Right lobe of liver (tissue), 6 donors: ENCODE measurements at regions not wholly inside any gene's neighbourhood (a gene's known extent, or its start where the extent isn't known, plus 50 kb on each side); places are given as distances from the start of the nearest gene placed in this dataset.
"Not testable (repeated sequence)": the region's sequence is repeated elsewhere in the genome, so short reads cannot be mapped to it uniquely, and the experiment has no call there.

Experiments used
- ATAC-seq, 4 donors: fragments of 200-7000 bp; cut with Tn5 transposase; one replicate each; pipeline ENCODE4 v1.9.1; 2020; ENCODE audit warnings: mild to moderate bottlenecking in 4 of 4, moderate library complexity in 4 of 4
- DNase-seq, 3 donors: peaks; one replicate each; pipeline ENCODE4 v3.0.0-alpha.2; 2020
- H3K27ac ChIP-seq, 3 donors: fragments of 200-600 bp; one replicate each; pipeline ENCODE4 v1.8.0; 2022
- H3K27me3 ChIP-seq, 2 donors: fragments of 200-600 bp; one replicate each; pipeline ENCODE4 v1.8.0; 2022
- H3K36me3 ChIP-seq, 4 donors: fragments of 200-600 bp; sonication (generic) in 1 of 4; one replicate each; pipeline versions ENCODE4 v1.5.1 to v1.8.0; 2017 to 2022; ENCODE audit warnings: control low read depth in 1 of 4
- H3K4me1 ChIP-seq, 4 donors: fragments of 200-600 bp; sonication (generic) in 1 of 4; one replicate each; pipeline versions ENCODE4 v1.5.1 to v1.8.0; 2017 to 2022; ENCODE audit warnings: control low read depth in 1 of 4
- H3K4me3 ChIP-seq, 3 donors: fragments of 200-600 bp; one replicate each; pipeline ENCODE4 v1.8.0; 2022
- H3K9me3 ChIP-seq, 4 donors: fragments of 200-600 bp; sonication (generic) in 1 of 4; one replicate each; pipeline versions ENCODE4 v1.5.1 to v1.8.0; 2017 to 2022; ENCODE audit warnings: control low read depth in 1 of 4
- POLR2A ChIP-seq: fragments of 450-650 bp; IDR thresholded peaks from one replicate; pipeline ENCODE4 v1.6.1; 2017; ENCODE audit warnings: antibody characterized with exemption, mild to moderate bottlenecking
- WGBS: methylation state at CpG from one replicate; pipeline ENCODE4 v1.1.6; 2018; ENCODE audit warnings: low coverage, low lambda C conversion rate; ENCODE audit not compliant: insufficient coverage; ENCODE audit errors: missing lambda C conversion rate; 5-methylcytosine and 5-hydroxymethylcytosine counted together
- intact Hi-C, 2 donors: fragments of 100-400 bp; cut with DNase I; formaldehyde crosslinking; loops; one replicate each; pipeline versions ENCODE4 v1.11.2 to v1.14.1; 2022
- TF ChIP-seq, protein P1 (sequence below), 4 donors: fragments of 200-600 bp in 3 of 4; fragments of 450-650 bp in 1 of 4; IDR thresholded peaks; one replicate each; pipeline versions ENCODE4 v1.5.1 to v1.8.0; 2016 to 2022; ENCODE audit warnings: antibody characterized with exemption in 4 of 4, mild to moderate bottlenecking in 2 of 4
- donor health status: DM: no; HTN: yes; CAD: no.
- donor health status: DM: no; HTN: no; CAD: no.
- donor health status: DM: no; HTN: no; CAD: no.
- donor health status: DM: no; HTN: yes; CAD: no.
- donor health status: DM: no; HTN: yes; CAD: no.

DNA sequence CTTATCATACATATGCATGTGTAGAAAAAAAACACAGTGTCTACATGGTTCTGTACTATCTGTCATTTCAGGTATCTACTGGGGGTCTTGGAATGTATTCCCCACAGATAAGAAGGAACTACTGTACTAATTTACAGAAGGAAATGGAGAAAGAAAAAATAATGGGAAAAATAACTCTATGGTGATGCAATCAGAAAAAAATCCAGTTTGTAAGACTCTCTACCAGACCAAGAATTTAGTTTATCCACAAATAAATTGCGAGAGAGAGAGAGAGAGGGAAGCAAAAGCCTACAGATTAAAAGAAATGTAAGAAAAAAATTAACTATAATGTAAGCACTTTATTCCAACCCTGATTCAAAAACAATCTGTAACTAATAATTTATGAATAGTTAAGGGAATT, 708.6 kb upstream of the ZNF608 start:
- Histone ChIP-seq H3K27me3 (no peaks in the 10 kb centered on the region), H3K4me3 (no peak overlapping the region), H3K36me3 (no peaks in the 10 kb centered on the region), H3K9me3 (no peaks in the 10 kb centered on the region), H3K27ac (no peak overlapping the region), H3K4me1 (no peaks in the 10 kb centered on the region)
- WGBS, result 70% methylated on average over 1 of the region's 1 CpG
- DNase-seq (no peak), ATAC-seq (no peak)
- intact Hi-C loops, result no loop called here
- TF ChIP-seq, protein P1, sequence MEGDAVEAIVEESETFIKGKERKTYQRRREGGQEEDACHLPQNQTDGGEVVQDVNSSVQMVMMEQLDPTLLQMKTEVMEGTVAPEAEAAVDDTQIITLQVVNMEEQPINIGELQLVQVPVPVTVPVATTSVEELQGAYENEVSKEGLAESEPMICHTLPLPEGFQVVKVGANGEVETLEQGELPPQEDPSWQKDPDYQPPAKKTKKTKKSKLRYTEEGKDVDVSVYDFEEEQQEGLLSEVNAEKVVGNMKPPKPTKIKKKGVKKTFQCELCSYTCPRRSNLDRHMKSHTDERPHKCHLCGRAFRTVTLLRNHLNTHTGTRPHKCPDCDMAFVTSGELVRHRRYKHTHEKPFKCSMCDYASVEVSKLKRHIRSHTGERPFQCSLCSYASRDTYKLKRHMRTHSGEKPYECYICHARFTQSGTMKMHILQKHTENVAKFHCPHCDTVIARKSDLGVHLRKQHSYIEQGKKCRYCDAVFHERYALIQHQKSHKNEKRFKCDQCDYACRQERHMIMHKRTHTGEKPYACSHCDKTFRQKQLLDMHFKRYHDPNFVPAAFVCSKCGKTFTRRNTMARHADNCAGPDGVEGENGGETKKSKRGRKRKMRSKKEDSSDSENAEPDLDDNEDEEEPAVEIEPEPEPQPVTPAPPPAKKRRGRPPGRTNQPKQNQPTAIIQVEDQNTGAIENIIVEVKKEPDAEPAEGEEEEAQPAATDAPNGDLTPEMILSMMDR (IDR thresholded peaks at IDR 0.05), result no peak
- TF ChIP-seq POLR2A, result no peak

GRCh38 chr5:125456005-125456404, 709.6 kb upstream of the ZNF608 start:
- H3K9me3 ChIP-seq, H3K4me3 ChIP-seq, DNase-seq, H3K4me1 ChIP-seq, ATAC-seq, intact Hi-C loops, H3K27me3 ChIP-seq, H3K36me3 ChIP-seq, H3K27ac ChIP-seq: not testable (repeated sequence)
- WGBS, result 90% methylated on average over 4 of the region's 4 CpGs

GRCh38 chr5:125457617-125458016, 711.2 kb upstream of the ZNF608 start:
- no CpG with 5 or more reads among the region's 4 CpGs for WGBS
- no peak for TF ChIP-seq POLR2A
- ATAC-seq (no peak), DNase-seq (no peak)
- no peak overlapping the region for H3K4me3 ChIP-seq
- intact Hi-C loops, result no loop called here
- no peaks in the 10 kb centered on the region for H3K9me3 ChIP-seq
- no peaks in the 10 kb centered on the region for H3K4me1 ChIP-seq
- H3K27ac ChIP-seq, result no peak overlapping the region
- H3K27me3 ChIP-seq, result no peaks in the 10 kb centered on the region
- no peaks in the 10 kb centered on the region for H3K36me3 ChIP-seq

DNA sequence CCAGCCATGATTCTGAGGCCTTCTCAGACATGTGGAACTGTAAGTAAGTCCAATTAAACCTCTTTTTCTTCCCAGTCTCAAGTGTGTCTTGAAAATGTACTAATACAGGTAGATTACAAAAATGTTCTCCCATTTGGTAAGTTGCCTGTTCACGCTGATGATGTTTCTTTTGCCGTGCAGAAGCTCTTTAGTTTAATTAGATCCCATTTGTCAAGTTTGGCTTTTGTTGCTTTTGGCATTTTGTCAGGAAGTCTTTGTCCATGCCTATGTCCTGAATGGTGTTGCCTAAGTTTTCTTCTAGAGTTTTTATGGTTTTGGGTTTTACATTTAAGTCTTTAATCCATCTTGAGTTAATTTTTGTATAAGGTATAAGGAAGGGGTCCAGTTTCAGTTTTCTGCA, 712.5 kb upstream of the ZNF608 start:
- intact Hi-C loops, DNase-seq, H3K27ac ChIP-seq, H3K4me1 ChIP-seq, H3K9me3 ChIP-seq, H3K4me3 ChIP-seq, ATAC-seq, H3K36me3 ChIP-seq, H3K27me3 ChIP-seq: not testable (repeated sequence)
- WGBS, result 67% methylated on average over 1 of the region's 2 CpGs

DNA sequence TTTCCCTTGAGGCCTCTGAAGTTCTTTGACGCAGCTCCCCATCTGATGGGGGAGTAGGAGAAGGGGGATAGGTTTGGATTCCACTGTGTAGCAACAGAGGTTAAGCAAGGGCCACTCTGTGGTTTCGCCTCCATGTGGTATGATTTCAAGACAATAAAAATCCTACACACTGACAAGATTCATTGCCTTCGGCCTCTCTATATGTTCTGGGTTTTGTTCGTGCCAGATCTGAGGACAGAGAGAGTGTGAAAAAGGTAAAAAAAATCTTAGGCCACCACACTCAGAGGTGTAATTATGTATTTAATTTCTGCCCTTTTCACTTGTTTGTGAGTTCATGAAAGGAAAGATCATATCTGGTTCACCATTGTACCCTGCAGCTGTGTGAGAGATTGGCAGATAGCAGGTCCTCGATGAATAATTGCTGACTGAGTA, 715.2 kb upstream of the ZNF608 start:
- TF ChIP-seq, protein P1 (IDR thresholded peaks at IDR 0.05), result no peak
- TF ChIP-seq POLR2A, result no peak
- Histone ChIP-seq H3K4me1 (no peaks in the 10 kb centered on the region), H3K36me3 (no peaks in the 10 kb centered on the region), H3K27me3 (no peaks in the 10 kb centered on the region), H3K4me3 (no peak overlapping the region), H3K27ac (no peak overlapping the region), H3K9me3 (no peaks in the 10 kb centered on the region)
- DNase-seq, result no peak
- intact Hi-C loops, result no loop called here
- no peak for ATAC-seq
- 66% methylated on average over 5 of the region's 5 CpGs for WGBS

- intact Hi-C loops, result no loop called here
- ATAC-seq (no peak), DNase-seq (no peak)
- 64% methylated on average over 3 of the region's 3 CpGs for WGBS
- H3K27me3 ChIP-seq, result no peaks in the 10 kb centered on the region
- no peaks in the 10 kb centered on the region for H3K4me1 ChIP-seq
- H3K4me3 ChIP-seq, result no peak overlapping the region
- TF ChIP-seq, protein P1 (IDR thresholded peaks at IDR 0.05), result no peak
- no peak for TF ChIP-seq POLR2A
- no peaks in the 10 kb centered on the region for H3K36me3 ChIP-seq
- no peaks in the 10 kb centered on the region for H3K9me3 ChIP-seq
- H3K27ac ChIP-seq, result no peak overlapping the region
These were observed 717.1 kb upstream of the ZNF608 start for GRCh38 chr5:125463466-125464092.
